Activated CD4-positive, alpha-beta T cell treated with anti-CD3 and anti-CD28 coated beads for 24 hours (primary cell): ENCODE measurements at regions not wholly inside any gene's neighbourhood (a gene's known extent, or its start where the extent isn't known, plus 50 kb on each side); places are given as distances from the start of the nearest gene placed in this dataset.

ENCODE experiments used
- DNase-seq, 2 donors: peaks; one replicate each; pipeline ENCODE4 v3.0.0-alpha.2; 2020; ENCODE audit warnings: low read depth in 2 of 2

GRCh38 chr16:62583414-62583813 is 547.2 kb upstream of the CDH8 start:
- no peak for DNase-seq

- no peak for DNase-seq
Observed at GRCh38 chr16:62573466-62573865, 537.2 kb upstream of the CDH8 start.

GRCh38 chr16:62568926-62569325 is 532.7 kb upstream of the CDH8 start:
- no peak for DNase-seq

DNA sequence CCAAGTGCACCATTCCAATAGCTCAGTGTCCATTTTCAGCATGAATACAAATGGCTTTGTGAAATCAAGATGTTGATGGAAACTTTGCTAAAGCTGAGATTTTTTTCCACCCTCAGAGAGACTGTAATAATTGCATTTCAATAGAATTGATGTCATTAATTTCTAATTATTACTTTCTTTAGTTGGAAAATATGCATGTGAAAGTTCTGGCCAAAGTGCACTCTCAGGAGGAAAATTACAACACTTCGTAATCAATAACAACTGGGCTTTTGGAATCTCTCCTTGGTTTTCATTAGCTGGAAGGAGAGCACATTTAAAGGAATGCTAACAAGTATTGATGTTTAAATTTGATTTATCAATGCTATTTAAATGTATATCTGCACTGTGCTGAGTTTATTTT is 529.5 kb upstream of the CDH8 start:
- DNase-seq = no peak

GRCh38 chr16:62564291-62564690 is 528.1 kb upstream of the CDH8 start:
- DNase-seq = no peak

DNA sequence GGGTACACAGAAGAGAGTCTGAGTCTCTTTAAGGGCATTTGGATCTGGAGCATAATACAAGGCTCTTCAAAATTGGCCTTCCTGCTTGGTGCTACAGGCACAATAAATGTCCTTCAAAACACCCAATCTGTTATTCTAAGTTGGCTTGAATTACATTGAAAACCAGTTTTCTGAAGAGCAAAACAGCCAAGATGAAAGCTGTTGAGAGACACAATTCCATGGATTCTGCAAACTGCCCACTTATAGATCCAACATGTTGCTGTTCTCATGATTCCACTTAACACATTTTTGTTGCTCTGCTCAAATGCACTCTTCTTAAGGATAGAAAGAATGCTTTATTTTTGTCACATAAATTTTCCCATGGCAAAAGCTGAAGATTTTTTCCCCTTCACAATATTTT is 525.9 kb upstream of the CDH8 start:
- DNase-seq = no peak

- DNase-seq = no peak
Observed at GRCh38 chr16:62549875-62550274, 513.6 kb upstream of the CDH8 start.

DNA sequence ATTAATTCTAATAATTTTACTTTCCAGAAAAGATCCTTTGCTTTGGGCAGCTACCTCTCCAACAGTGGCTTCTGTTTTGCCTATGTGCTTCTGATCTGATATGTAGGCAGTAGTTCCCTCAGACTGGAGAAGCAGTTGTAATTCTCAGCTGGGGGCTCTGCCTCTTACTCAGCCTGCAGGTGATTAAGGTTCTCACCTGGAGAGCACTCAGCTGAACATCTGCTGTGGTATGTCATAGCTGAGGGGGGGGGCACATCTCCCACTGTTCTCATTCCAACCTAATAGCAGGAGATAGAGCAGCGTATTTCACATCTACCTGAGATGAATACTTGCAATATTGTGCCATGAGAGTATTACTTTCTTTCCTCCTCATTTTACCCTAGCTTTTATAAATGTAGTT is 511.9 kb upstream of the CDH8 start:
- no peak for DNase-seq

DNA sequence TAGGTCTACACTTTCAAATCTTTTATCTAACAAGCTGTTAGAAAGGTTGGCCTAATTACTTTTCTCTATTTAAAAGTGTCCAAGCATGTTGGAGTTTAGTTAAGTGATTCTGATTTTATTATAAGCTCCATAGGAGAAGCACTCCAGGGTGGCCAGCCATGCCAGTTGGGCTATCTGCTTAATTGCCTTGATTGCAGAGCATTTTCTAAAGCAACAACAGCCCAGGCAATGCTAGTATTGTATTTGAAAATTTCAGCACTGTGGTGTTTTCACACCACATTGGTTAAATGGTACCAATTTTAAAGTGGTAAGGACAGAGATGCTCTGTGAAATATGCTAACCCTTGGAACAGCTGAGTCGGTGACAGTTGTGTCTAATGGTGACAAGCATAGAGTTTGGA is 510.5 kb upstream of the CDH8 start:
- no peak for DNase-seq

- no peak for DNase-seq
Observed at GRCh38 chr16:62545039-62545438, 508.8 kb upstream of the CDH8 start.

GRCh38 chr16:62543516-62543915 is 507.3 kb upstream of the CDH8 start:
- DNase-seq = no peak

DNA sequence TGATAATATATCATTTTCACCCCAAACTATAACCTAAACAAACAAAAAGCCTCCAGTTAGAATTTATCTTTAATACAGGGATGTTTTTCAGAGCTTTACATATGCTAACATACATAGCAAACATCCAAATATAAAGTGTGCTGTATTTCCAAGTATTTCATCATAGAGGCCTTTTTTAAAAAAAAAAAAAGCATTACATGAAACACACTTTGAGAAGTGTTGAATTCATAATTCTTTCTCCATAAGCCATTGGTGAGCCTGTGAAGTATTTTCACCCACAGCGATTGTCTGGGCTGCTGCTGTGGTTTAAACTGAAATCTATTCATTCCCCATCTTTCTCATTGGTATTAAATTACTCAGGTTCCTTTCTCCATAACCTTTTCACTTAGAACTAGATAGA is 503.4 kb upstream of the CDH8 start:
- DNase-seq = no peak

DNA sequence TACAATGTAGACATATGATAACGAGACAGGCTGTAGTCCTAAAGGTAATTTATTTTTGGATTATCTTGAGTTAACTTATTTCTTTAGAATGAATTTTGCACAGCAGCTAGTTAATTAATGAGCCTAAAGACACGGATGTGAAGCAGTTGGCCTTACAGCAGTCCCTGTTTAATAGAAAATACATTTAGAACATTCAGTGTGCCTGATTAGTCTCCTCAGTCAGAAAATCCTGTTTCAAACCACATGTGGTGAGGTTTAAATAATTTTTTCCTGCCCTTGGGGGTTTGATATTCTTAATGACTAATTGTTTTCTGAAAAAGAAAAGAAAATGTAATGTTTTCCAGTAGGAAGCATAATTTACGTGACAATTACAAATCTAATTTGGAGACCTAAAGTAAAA is 494.2 kb upstream of the CDH8 start:
- no peak for DNase-seq

- DNase-seq = no peak
Observed at GRCh38 chr16:62516001-62516400, 479.8 kb upstream of the CDH8 start.

GRCh38 chr16:62503073-62503472 is 466.8 kb upstream of the CDH8 start:
- no peak for DNase-seq

DNA sequence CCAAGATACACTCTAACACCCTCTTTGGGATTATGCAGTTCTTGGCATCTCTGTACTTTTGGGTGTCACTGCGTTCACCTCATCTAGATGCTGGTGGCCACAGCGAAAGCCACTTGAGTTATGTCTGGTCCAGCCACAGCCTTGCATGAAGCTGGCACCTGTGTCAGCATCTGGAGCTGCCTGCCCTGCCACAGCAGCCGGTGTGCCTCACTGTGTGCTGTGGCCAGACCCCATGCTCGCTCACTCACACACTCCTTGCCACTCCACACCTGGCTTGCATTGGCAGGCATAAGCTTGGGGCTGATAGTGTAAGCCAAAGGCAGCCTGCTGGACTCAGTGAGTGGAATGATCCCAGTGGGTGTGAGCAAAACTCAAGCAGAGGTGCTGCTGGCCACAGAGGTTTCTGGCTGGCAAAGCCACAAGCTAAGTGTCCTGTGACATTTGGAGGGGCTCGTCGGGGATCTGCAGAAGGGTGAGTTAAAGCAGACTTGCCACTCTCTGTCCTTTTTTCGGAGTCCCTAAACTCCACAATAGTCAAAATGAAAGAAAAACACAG is 442.7 kb upstream of the CDH8 start:
- DNase-seq = no peak

GRCh38 chr16:62477796-62478195 is 441.6 kb upstream of the CDH8 start:
- no peak for DNase-seq

- DNase-seq = no peak
Observed at GRCh38 chr16:62475573-62475972, 439.3 kb upstream of the CDH8 start.

DNA sequence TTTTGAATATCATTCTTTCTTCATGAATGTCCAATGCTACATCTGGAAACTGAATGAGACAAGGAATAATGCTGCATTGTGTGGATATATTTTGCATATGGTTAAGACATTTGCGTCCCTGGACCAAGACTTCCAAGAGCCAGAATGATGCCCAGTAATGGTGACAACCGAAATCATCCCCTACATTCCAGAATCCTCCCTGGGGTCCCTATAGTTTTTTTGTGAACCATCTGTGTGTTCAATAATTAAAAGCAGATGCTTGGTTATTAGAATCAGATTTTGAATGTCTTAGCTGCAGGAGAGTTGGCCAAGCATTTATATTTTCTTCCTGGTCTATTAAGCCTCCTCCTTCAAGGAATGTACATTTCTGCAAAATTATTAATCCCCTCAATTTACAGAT is 426.7 kb upstream of the CDH8 start:
- no peak for DNase-seq

GRCh38 chr16:62450291-62450690 is 414.1 kb upstream of the CDH8 start:
- DNase-seq = no peak

GRCh38 chr16:62445909-62446308 is 409.7 kb upstream of the CDH8 start:
- DNase-seq = no peak

- no peak for DNase-seq
Observed at GRCh38 chr16:62424206-62424605, 388.0 kb upstream of the CDH8 start.

GRCh38 chr16:62408760-62409159 is 372.5 kb upstream of the CDH8 start:
- DNase-seq = no peak

DNA sequence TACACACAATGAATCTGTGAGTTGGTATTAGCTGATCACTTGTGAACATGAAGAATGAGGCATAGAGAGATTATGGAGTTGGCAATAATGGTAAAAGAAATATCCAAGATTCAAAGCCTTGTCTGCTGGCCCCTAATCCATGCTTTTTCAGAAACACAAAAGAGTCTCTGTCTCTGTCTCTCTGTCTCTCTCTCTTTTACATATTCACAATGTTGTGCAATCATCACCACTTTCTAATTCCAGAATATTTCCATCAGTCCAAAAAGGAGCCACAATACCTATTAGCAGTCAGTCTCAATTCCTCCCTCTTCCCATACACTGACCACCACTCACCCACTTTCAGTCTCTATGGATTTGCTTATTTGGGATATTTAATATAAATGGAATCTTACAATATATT is 370.1 kb upstream of the CDH8 start:
- no peak for DNase-seq
